Cerebellar cortex (tissue), 1 donor: ENCODE measurements at regions not wholly inside any gene's neighbourhood (a gene's known extent, or its start where the extent isn't known, plus 50 kb on each side); places are given as distances from the start of the nearest gene placed in this dataset.
"Not testable (repeated sequence)": the region's sequence is repeated elsewhere in the genome, so short reads cannot be mapped to it uniquely, and the experiment has no call there.

Source experiments
- DNase-seq: peaks from one replicate; pipeline ENCODE4 v3.0.0-alpha.2; 2015; ENCODE audit warnings: low spot score

GRCh38 chr5:145574889-145575573, 260.1 kb downstream of the PRELID2 start:
- no peak for DNase-seq

- no peak for DNase-seq
Measured at GRCh38 chr5:145568581-145568980, 266.6 kb downstream of the PRELID2 start.

- no peak for DNase-seq
Measured at GRCh38 chr5:145562931-145563330, 272.2 kb downstream of the PRELID2 start.

GRCh38 chr5:145558288-145558687, 276.9 kb downstream of the PRELID2 start:
- no peak for DNase-seq

- no peak for DNase-seq
Measured at GRCh38 chr5:145557345-145557744, 277.8 kb downstream of the PRELID2 start.

- no peak for DNase-seq
Measured at GRCh38 chr5:145554399-145554798, 280.7 kb downstream of the PRELID2 start.

GRCh38 chr5:145553177-145553576, 282.0 kb downstream of the PRELID2 start:
- DNase-seq: no peak

GRCh38 chr5:145551714-145552113, 283.4 kb downstream of the PRELID2 start:
- DNase-seq: no peak

- DNase-seq: no peak
Measured at GRCh38 chr5:145548097-145548496, 287.0 kb downstream of the PRELID2 start.

GRCh38 chr5:145544401-145544800, 290.7 kb downstream of the PRELID2 start:
- no peak for DNase-seq

GRCh38 chr5:145543968-145544367, 291.2 kb downstream of the PRELID2 start:
- no peak for DNase-seq

GRCh38 chr5:145540375-145540774, 294.8 kb downstream of the PRELID2 start:
- no peak for DNase-seq

GRCh38 chr5:145539201-145539600, 295.9 kb downstream of the PRELID2 start:
- DNase-seq: no peak

GRCh38 chr5:145536133-145536532, 299.0 kb downstream of the PRELID2 start:
- no peak for DNase-seq

- DNase-seq: no peak
Measured at GRCh38 chr5:145531038-145531734, 304.0 kb downstream of the PRELID2 start.

GRCh38 chr5:145521523-145521922, 313.6 kb downstream of the PRELID2 start:
- no peak for DNase-seq

GRCh38 chr5:145521066-145521465, 314.1 kb downstream of the PRELID2 start:
- DNase-seq: no peak

- DNase-seq: no peak
Measured at GRCh38 chr5:145520335-145520734, 314.8 kb downstream of the PRELID2 start.

- DNase-seq: not testable (repeated sequence)
Measured at GRCh38 chr5:145517588-145517987, 317.6 kb downstream of the PRELID2 start.

GRCh38 chr5:145511351-145511750, 323.8 kb downstream of the PRELID2 start:
- no peak for DNase-seq

- DNase-seq: no peak
Measured at GRCh38 chr5:145510769-145511168, 324.4 kb downstream of the PRELID2 start.

- DNase-seq: no peak
Measured at GRCh38 chr5:145510324-145510723, 324.8 kb downstream of the PRELID2 start.

GRCh38 chr5:145509336-145510136, 325.6 kb downstream of the PRELID2 start:
- DNase-seq: no peak
